ENCODE measurements at regions not wholly inside any gene's neighbourhood (a gene's known extent, or its start where the extent isn't known, plus 50 kb on each side); places are given as distances from the start of the nearest gene placed in this dataset.

DNA sequence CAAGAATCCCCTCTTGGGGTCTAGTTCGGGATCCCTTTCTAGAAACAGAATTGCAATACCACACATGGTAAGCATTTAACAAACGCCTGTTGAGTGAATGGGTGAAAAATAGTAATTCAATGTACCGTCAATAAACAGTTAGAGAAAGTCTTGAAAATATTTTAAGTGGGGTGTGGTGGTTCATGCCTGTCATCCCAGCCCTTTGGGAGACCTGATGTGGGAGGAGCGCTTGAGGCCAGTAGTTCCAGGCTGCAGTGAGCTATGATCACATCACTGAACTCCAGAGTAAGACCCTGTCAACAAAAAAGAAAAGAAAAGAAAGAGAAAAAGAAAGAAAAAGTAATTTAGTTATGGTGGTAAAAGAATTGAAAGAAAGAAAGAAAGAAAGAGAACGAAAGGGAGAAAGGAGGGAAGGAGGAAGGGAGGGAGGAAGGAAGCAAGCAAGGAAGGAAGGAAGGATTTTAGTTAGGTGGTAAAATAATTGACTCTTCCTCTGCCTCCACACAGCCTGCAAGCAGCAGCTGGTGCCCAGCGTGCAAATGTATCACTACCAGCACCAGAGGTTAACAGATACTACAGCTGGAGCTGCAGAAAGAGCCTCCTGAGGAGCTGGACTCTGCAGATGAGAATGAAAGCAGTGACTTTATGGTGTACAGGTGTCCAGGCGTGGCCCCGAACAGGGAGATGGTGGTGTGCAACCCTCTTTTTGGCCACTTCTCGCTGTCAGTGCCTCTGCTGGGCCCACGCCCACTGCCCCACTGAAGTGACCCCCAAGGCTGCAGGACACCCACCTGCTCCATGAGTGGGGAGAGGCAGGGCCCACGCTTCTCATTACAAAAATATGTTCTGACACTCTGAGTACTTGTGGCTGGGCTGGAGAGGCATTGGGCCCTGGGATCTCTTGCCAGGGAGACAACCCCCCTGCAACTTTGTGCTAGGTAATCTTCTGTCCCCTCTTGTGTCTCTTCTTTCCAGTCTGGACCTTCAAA, 135.4 kb downstream of the BAMBI start:
- no peak for DNase-seq

DNA sequence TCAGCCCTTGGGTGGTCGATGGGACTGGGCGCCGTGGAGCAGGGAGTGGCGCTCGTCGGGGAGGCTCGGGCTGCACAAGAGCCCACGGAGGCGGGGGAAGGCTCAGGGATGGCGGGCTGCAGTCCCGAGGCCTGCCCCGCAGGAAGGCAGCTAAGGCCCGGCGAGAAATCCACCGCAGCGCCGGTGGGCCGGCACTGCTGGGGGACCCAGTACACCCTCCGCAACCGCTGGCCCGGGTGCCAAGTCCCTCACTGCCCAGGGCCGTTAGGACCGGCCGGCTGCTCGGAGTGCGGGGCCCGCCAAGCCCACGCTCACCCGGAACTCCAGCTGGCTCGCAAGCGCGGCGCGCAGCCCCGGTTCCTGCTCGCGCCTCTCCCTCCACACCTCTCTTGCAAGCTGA, 138.4 kb downstream of the BAMBI start:
- DNase-seq, result no peak

DNA sequence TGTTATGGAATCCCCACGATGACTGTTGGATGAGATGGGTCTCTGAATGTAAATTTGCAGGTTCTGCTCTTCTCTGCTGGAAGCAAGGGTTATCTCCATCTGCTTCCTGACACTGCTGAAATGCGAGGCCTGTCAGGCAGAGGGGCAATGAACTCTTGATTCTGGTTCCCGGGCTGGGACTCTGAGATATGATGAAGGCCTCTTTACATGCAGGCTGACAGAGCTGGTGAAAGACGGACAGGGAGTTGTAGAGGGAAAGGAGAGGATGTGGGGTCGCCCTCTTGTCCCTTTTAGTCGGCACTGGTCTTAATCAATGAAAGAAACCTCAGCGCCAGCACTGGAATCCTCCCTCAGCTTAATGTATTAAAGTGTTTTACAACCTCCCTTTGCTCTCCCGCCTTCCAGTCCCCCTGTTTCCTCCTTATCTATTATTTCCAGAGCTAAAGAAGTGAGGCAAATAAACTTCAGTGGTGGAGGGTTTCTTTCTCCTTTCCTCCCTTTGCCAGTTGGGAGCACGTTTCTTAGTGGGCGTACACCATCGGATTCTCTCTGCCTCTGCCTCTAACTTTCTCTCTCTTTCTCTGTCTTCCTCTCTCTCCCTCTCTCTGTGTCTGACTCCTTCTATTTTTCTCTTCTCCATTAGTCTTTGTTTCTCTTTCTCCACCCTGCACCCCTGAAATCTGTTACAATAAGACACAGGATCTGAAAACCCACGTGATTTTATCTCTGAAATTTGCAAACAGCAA, 145.6 kb downstream of the BAMBI start:
- no peak for DNase-seq

DNA sequence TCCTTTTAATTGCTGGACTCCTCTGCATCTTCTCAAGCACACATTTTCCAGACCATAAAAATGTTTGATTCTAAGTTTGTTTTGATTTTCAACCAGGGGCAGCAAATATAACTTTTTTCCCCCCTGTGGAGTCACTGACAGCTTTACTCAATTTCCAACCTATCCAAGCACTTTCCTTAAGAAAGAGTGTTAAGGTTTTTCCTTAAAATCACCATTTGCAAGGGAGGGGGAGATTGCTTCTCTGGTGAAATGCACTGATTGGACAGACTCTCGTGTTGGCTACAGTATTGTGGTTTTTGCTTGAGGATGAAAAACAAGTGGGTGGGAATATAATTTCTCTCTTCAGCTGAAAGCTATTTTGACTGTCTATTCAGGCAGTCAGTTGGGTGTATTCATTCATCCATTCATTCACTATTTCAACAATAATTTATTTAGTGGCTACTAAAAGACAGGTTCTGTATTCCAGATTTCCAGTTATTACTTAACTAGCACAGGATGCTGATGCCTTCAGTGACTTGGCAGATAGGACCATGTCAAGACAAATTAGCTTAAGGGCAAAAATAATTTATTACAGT, 146.3 kb downstream of the BAMBI start:
- DNase-seq, result no peak

DNA sequence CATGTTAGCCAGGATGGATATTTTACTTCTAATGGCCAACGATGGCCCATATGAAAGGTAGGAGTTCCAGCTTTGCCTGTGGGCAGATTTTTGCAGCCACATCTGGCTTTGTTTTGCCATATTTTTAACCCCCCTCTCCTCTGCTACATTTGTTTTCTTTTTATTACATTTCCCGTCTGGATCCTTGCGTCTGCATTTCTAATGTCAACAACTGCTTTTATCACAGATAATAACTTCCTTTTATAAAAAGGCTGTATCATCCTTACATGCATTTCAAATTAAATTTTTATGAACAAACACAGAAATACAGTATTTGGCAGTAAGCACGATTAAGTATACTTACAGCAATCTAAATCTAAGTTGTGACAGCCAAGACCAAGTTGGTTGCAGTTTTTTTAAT, 156.0 kb downstream of the BAMBI start:
- no peak for DNase-seq

DNA sequence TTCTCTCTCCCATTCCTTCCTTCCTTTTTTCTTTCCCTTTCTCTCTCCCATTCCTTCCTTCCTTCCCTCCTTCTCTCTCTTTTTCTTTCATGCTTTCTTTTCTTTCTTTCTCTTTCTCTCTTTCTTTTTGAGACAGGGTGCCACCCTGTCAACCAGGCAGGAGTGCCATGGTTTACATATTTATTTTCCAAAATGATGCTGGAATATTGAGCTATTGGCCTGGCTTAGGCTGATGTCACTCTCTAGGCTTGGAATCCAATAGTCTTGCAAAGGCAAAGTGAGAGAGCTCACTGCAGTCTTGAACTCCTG, 159.1 kb downstream of the BAMBI start:
- DNase-seq, result no peak

DNA sequence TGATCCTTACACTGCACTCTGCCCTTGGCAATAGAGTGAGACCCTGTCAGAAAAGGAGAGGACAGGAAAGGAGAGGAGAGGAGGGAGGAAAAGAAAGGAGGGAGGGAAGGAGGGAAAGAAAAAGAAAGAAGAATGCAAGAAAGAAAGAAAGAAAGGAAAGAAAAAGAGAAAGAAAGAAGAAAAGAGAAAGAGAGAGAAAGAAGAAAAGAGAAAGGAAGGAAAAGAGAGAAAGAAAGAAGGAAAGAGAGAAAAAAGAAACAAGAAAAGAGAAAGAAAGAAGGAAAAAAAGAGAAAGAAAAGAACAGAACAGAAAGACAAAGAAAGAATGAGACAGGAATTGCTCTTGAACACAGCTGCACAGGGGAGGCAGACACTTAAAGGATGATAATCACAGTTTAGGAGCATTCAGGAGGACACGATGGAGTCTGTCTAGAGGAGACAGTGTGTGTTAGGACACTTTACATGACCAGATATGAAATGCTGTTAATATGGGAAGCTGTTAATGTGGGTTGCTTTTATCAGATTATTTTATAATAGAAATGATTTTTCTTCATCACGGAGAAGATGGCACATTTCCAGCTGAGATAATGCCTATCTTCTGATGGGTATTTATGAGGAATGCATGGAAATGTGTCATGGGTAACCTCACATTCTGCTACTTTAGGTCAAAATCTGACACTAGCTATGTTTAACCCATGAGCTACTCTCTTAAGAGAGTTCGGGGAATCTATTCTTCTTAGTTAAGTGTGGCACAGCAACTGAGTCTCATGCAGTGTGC, 160.5 kb downstream of the BAMBI start:
- DNase-seq, result no peak

DNA sequence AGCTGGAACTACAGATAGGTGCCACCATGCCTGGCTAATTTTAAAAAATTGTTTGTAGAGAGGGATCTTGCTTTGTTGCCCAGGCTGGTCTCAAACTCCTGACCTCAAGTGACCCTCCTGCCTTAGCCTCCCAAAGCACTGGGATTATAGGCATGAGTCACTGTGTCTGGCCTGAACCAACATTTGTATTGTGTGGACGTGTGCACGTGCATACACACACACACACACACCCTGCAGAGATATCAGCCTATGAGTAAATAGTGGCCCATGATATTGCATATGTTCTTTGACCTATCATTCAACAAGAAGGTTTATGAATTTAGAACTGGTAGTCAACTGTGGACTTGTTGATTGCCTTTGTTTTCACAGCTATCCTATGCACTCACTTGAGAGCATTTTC, 161.6 kb downstream of the BAMBI start:
- DNase-seq, result no peak

DNA sequence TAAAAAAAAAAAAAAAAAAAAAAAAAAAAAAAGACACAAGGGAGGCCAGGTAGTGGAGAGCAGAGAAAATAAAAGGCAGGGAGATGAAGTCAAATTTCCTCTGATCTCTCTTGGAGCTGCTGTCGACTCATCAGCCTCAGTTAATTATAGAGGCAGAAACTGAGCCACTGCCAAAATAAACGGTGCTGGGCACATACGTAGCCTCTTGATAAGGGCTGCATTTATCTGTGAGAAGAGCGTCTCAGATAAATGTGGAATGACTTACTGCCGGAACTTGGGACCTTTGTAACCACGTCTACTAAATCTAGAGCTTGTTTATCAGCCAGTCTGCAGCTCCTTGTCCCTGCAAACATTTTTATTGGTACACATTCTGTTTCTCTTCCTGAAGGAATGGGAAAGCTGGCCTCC, 162.3 kb downstream of the BAMBI start:
- no peak for DNase-seq

DNA sequence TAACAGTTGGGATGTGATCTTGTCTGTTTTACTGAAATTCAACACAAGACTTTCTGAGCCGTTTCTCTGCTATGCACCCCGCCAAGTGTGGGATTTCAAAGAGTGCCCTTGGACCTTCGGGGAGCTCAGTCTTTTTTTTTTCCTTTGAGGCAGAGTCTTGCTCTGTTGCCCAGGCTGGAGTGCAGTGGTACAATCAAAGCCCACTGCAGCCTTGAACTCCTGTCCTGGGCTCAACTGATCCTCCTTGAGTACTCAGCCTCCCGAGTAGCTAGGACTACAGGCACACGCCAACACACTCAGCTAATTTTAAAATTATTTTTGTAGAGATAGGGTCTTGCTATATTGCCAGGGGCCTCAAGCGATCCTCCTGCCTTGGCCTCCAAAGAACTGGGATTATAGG, 162.9 kb downstream of the BAMBI start:
- no peak for DNase-seq

DNA sequence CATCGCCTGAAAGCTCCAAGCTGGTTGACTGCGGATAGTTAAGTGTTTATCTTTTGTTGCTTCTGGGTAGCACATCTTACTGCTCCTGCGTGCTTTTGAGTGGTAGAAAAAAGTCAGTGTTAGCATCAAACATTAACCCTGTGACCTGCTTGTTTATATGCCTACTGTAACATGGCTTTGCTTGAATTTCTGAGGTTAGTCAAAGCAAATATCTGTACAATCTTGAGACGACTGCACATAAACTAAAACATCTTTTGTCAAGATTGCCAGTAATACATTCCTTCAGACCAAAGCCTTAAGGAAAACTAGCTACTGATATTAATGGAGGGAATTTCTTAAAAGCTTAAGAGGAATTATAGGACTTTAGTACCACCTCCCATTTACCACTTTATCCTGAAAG, 163.7 kb downstream of the BAMBI start:
- no peak for DNase-seq

DNA sequence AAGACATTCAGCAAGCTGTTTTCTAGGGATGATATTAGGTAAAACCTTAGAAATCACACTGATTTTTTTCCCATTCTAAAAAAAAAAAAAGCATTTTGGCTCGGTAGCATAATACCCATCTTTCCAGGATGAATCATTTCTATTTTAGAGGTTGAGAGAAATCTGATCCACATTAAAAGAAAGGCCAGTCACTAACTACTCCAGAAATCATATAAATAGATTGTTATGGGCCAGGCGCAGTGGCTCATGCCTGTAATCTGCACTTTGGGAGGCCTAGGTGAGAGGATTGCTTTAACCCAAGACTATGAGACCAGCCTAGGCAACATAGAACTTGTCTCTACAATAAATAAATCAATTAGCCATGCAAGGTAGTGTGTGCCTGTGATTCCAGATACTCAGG, 164.3 kb downstream of the BAMBI start:
- no peak for DNase-seq

DNA sequence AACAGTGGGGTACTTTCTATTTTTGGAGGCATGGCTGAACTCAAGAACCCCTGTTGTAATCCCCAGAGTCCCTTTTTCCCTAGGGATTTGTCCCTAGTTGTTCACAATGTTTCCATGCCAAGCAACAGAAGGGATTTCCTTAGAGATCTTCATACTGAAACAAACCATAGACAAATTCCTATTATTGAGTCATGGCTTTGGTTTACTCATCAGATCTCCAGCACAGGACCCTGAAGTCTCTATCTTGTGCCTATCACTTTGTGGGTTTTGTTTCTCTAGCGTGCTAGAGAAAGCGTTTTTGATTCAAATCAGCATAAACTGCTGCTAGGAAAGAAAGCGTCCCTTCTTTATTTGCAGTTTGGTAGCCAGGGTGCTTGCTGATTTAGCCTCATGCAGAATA, 165.0 kb downstream of the BAMBI start:
- DNase-seq, result no peak

DNA sequence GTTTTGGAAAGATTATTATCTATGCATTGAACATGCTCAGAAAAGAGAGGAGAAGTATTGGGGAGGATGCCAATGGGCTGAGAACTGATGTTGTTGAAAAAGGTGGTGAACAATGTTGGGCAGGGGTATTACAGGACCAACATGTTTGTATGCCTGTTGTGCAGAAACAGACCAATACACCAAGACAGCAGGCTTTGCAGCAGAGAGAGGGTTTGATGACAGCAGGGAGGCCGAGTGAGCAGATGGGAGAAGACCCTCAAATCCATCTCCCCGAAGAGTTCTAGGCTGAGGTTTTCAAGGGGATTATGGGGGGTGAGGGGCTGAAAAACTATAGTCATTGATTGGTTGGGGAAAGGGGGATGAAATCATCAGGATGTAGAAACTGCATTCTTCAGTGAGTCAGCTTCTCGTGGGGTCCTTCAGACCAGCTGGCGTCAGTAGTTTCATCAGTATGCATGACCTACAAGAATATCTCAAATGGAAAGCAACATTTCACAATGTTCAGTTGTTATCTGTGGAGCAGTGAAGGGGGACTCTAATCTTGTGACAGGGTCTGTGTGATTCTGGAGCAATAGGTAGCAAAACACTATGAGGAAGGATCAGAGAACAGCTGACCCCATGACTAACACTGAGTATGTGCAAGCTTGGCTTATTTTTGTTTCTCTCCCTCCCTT, 167.8 kb downstream of the BAMBI start:
- DNase-seq, result no peak

DNA sequence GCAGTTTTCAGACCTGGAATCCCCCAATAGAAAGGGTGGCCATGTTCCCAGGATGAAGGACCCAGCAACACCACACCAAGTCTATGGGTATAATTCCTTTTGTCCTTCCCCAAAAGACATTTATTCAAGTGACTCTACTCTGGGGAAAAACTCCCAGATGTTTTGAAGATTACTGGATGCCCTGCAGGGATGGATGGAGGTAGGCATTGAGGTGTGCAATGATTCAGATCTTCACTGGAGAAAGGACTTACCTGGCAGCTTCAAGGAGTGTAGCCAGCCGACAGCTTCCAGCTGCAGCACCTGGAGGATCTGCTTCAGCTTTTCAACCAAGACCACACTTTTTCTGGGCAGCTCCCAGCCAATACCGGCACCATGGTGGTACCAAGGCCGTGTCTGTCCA, 172.0 kb downstream of the BAMBI start:
- no peak for DNase-seq

DNA sequence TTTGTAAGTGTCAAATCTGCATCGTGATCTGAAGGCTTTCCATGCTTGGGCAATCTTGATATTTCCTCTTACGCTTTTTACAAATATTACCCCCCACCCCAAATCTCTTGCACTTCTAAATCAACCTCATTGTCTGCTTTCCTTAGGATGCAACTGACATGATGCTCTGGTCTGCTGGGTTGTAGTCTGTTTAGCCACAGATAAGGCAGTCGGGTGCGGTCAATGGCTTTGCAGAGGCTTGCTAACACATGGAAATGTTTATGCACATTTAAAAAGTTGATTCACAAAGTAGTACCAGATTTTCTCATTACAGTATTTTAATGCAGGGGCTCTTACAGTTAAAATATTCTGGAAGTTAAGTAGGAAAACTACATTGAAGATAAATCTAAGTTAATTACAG, 172.5 kb downstream of the BAMBI start:
- no peak for DNase-seq

DNA sequence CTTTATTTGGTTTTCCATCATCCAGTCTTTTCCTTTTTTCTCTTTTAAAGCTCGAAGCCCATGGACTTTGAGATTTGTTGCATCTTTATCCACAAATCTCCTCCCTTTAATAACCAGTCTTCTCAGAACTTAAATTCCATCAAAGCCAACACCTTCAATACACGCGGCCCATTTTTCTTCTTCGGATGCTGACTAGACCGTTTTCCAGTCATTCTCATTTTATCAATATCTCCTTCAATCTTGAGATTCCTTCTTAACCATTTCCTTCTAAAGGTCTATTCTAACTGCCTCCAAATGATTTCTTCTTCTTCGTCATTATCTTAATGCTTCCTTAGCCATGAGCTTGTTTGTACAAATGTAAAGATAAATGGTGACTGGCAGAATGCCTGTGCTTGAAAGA, 173.5 kb downstream of the BAMBI start:
- no peak for DNase-seq

DNA sequence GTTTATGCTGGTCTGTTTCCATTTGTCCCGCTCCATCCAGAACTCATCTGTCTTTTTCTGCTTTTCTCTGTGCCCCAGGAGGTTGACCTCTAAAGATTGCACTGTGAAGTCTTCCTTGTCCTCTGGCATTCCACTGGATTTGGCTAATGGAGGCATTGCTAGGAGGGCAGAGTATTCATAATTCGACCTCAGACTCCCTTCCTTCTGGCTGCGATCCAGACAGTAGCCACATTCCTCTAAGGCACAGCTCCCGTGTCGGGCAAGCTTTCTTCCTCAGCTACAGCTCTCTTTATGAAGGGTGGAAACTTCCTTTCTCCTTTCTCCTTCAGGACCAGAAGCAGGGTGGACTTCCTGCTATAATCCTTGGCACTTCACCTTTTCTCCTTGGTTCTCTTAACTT, 175.9 kb downstream of the BAMBI start:
- DNase-seq, result no peak

DNA sequence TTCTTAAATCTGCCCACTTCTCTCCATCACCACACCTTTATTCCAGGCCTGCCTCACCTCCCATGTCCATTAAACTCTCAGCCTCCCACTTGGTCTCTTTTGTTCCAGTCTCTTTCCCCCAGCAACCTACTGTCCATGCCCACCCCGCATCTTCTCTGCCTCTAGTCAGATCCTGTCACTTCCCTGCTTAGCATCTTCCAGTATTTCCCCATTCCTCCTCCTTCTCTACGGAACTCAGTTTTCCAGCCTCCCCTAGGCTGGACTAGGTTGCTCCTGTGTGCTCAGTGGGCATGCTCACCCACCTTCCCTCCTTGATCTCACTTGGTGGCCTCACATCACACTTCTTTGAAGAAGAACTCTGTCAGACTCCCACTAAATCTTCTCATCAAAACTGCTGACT, 179.8 kb downstream of the BAMBI start:
- no peak for DNase-seq

DNA sequence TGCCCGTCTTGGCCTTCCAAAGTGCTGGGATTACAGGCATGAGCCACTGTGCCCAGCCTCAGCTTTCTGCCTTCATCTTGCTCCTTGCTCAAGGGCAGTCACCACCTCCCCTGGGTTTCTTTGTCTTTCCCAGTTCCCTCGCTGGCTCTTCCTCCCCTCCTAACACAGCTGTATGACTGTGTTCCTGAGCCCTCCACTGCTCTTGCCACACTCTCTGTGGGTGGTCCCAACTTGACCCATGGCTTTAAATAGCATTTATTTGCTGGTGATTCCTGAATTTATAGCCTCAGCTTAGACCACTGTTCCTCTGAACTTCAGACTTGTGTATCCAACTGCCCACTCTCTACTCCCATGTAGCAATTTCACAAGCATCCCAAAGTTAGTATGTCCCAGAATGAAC, 181.3 kb downstream of the BAMBI start:
- no peak for DNase-seq

DNA sequence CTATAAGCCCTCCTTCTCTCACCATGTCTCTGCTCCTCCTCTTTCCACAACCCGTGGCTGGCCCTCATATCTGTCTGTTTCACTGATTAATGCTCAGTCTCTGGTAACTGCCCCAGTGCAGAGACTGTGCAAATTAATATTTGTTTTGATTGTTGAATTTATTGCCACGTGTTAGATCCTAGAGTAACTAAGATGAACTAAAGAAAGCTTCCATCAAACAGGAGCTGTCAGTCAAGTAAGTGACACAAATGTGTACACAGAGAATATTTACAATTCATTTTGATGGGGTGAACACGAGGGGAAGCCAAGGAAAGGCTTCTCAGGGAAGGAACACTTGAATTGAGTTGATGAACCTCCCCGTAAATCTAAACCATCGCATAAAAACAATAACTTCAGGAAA, 182.5 kb downstream of the BAMBI start:
- DNase-seq, result no peak

DNA sequence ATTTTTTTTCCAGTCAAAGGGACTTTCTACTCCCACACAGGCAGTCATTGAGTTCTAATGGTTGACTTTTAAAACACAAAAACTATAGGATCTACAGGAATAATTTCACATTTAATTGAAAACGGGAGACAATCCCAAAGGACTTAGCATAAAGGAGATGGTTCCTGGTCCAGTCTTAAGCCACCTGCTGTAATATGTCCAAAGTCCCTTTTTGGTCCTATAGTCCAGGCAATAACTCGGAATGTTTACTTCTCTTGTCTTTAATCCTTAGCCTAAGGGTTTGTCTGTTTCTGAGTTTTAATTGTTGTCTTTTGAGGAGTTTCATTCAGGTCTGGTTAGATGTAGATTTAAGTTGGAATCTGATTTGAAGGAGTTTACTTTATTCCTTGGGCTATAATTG, 184.9 kb downstream of the BAMBI start:
- DNase-seq, result no peak

All from NCI-H1048 (cell line).